Amniotic epithelial cell (primary cell): ENCODE measurements at regions not wholly inside any gene's neighbourhood (a gene's known extent, or its start where the extent isn't known, plus 50 kb on each side); places are given as distances from the start of the nearest gene placed in this dataset.
A peak's percentile ranks its signal among the peaks of the same experiment; 100 is the strongest.

ENCODE experiments used
- DNase-seq: peaks from one replicate; pipeline ENCODE4 v3.0.0-alpha.2; 2010; ENCODE audit warnings: low read depth

- no peak for DNase-seq
These were observed 240.9 kb upstream of the SALL1 start for GRCh38 chr16:51391798-51392511.

GRCh38 chr16:51390877-51391276, 239.8 kb upstream of the SALL1 start:
- DNase-seq = no peak

GRCh38 chr16:51389881-51390280, 238.8 kb upstream of the SALL1 start:
- no peak for DNase-seq

- DNase-seq = no peak
These were observed 237.5 kb upstream of the SALL1 start for GRCh38 chr16:51388516-51388951.

GRCh38 chr16:51383909-51384308, 232.8 kb upstream of the SALL1 start:
- no peak for DNase-seq

GRCh38 chr16:51382940-51383339, 231.9 kb upstream of the SALL1 start:
- DNase-seq = no peak

GRCh38 chr16:51382211-51382610, 231.1 kb upstream of the SALL1 start:
- no peak for DNase-seq

- DNase-seq = no peak
These were observed 225.0 kb upstream of the SALL1 start for GRCh38 chr16:51376080-51376479.

- DNase-seq = no peak
These were observed 223.7 kb upstream of the SALL1 start for GRCh38 chr16:51374790-51375189.

GRCh38 chr16:51374346-51374745, 223.3 kb upstream of the SALL1 start:
- peak; percentile 82 for DNase-seq

- DNase-seq = no peak
These were observed 214.6 kb upstream of the SALL1 start for GRCh38 chr16:51365715-51366114.

- no peak for DNase-seq
These were observed 208.3 kb upstream of the SALL1 start for GRCh38 chr16:51359141-51359955.

GRCh38 chr16:51357839-51358238, 206.8 kb upstream of the SALL1 start:
- DNase-seq = no peak

GRCh38 chr16:51355875-51356274, 204.8 kb upstream of the SALL1 start:
- DNase-seq = no peak

GRCh38 chr16:51355195-51355594, 204.1 kb upstream of the SALL1 start:
- DNase-seq = no peak

- DNase-seq = no peak
These were observed 202.0 kb upstream of the SALL1 start for GRCh38 chr16:51353055-51353454.

GRCh38 chr16:51349626-51350025, 198.6 kb upstream of the SALL1 start:
- no peak for DNase-seq

GRCh38 chr16:51343411-51343810, 192.3 kb upstream of the SALL1 start:
- no peak for DNase-seq

GRCh38 chr16:51341204-51341603, 190.1 kb upstream of the SALL1 start:
- no peak for DNase-seq

GRCh38 chr16:51337662-51338061, 186.6 kb upstream of the SALL1 start:
- DNase-seq = no peak

- peak; percentile 71 for DNase-seq
These were observed 177.7 kb upstream of the SALL1 start for GRCh38 chr16:51328733-51329132.

GRCh38 chr16:51327001-51327400, 175.9 kb upstream of the SALL1 start:
- peak; percentile 69 for DNase-seq

GRCh38 chr16:51326131-51326856, 175.2 kb upstream of the SALL1 start:
- peak; percentile 85 for DNase-seq
